IMR-90 (cell line): ENCODE measurements at regions not wholly inside any gene's neighbourhood (a gene's known extent, or its start where the extent isn't known, plus 50 kb on each side); places are given as distances from the start of the nearest gene placed in this dataset.

Experiments used
- ATAC-seq: fragments of 200-7000 bp; cut with Tn5 transposase; 2 replicates; pipeline ENCODE4 v1.9.1; 2020; ENCODE audit warnings: low read depth, mild to moderate bottlenecking, moderate library complexity
- BruUV-seq: library from RNA; stranded (reverse); fragments of 400-500 nt; replicated peaks from 2 replicates; lab custom pipeline; 2021; lab: Mats Ljungman, UMichigan
- CTCF ChIA-PET: fragments of 300-600 bp; formaldehyde crosslinking; extraction: SDS; loops from one replicate; lab custom pipeline; 2021; ENCODE audit warnings: antibody characterized with exemption; lab: Yijun Ruan, JAX
- POLR2A ChIA-PET: fragments of 300-600 bp; sonication (Branson Sonifier 250); formaldehyde crosslinking; loops from one replicate; lab custom pipeline; 2022; ENCODE audit warnings: antibody characterized with exemption; ENCODE audit not compliant: unreplicated experiment; lab: Charles Lee
- DNase-seq: peaks from one replicate; pipeline ENCODE4 v3.0.0; 2013
- H2AFZ ChIP-seq: replicated peaks from 2 replicates; pipeline ENCODE3; 2013; ENCODE audit warnings: low read length, mild to moderate bottlenecking; ENCODE audit not compliant: poor library complexity
- H2AK5ac ChIP-seq: 2 replicates; pipeline ENCODE4 v1.6.1; 2013; ENCODE audit warnings: low read depth, low read length, inconsistent platforms
- H2AK9ac ChIP-seq: replicated peaks from 2 replicates; pipeline ENCODE3; 2013; ENCODE audit warnings: mild to moderate bottlenecking, low read depth, low read length, moderate library complexity; ENCODE audit not compliant: poor library complexity
- H2BK120ac ChIP-seq: 2 replicates; pipeline ENCODE4 v1.6.1; 2013; ENCODE audit warnings: low read depth, low read length, inconsistent platforms
- H2BK15ac ChIP-seq: 3 replicates; pipeline ENCODE4 v1.6.1; 2013; ENCODE audit warnings: low read depth, low read length, inconsistent platforms
- H2BK20ac ChIP-seq: 2 replicates; pipeline ENCODE4 v1.6.1; 2013; ENCODE audit warnings: low read depth, mild to moderate bottlenecking, inconsistent platforms, low read length, moderate library complexity
- H2BK5ac ChIP-seq: 2 replicates; pipeline ENCODE4 v1.6.1; 2013; ENCODE audit warnings: mild to moderate bottlenecking, low read depth, low read length, inconsistent platforms; ENCODE audit not compliant: poor library complexity, severe bottlenecking
- H3K14ac ChIP-seq: replicated peaks from 2 replicates; pipeline ENCODE4 v1.6.1; 2013; ENCODE audit warnings: low read depth, low read length, inconsistent platforms
- H3K18ac ChIP-seq: 2 replicates; pipeline ENCODE4 v1.6.1; 2013; ENCODE audit warnings: low read depth, low read length, control low read depth
- H3K23ac ChIP-seq: 2 replicates; pipeline ENCODE4 v1.6.1; 2013; ENCODE audit warnings: low read depth, low read length, inconsistent platforms
- H3K27ac ChIP-seq: 2 replicates; pipeline ENCODE4 v1.5.1; 2013; ENCODE audit warnings: mild to moderate bottlenecking, control low read depth, low read length; ENCODE audit not compliant: insufficient read depth
- H3K27me3 ChIP-seq: 2 replicates; pipeline ENCODE4 v1.6.1; 2013; ENCODE audit warnings: low read length; ENCODE audit not compliant: control insufficient read depth, insufficient read depth
- H3K36me3 ChIP-seq: 2 replicates; pipeline ENCODE4 v1.6.1; 2013; ENCODE audit warnings: low read length, mixed read lengths; ENCODE audit not compliant: control insufficient read depth, insufficient read depth
- H3K4ac ChIP-seq: 2 replicates; pipeline ENCODE4 v1.6.1; 2013; ENCODE audit warnings: low read depth, low read length, inconsistent platforms
- H3K4me1 ChIP-seq: 2 replicates; pipeline ENCODE4 v1.6.1; 2013; ENCODE audit warnings: low read length, mixed read lengths; ENCODE audit not compliant: control insufficient read depth, insufficient read depth
- H3K4me2 ChIP-seq: 2 replicates; pipeline ENCODE4 v1.6.1; 2013; ENCODE audit warnings: low read depth, mild to moderate bottlenecking, control low read depth, low read length, moderate library complexity
- H3K4me3 ChIP-seq: 2 replicates; pipeline ENCODE4 v1.5.1; 2013; ENCODE audit warnings: low read depth, mild to moderate bottlenecking, control low read depth, low read length, moderate library complexity; ENCODE audit not compliant: insufficient read depth
- H3K56ac ChIP-seq: 2 replicates; pipeline ENCODE4 v1.6.1; 2013; ENCODE audit warnings: low read length, inconsistent platforms; ENCODE audit not compliant: insufficient read depth; ENCODE audit errors: extremely low read depth
- H3K79me1 ChIP-seq, 2 experiments: 2 replicates each; pipeline ENCODE4 v1.6.1; 2013; ENCODE audit warnings: low read length in 2 of 2, inconsistent platforms in 1 of 2, low read depth in 1 of 2
- H3K9ac ChIP-seq: 2 replicates; pipeline ENCODE4 v1.6.1; 2013; ENCODE audit warnings: low read depth, low read length, control low read depth
- H3K9me1 ChIP-seq: 2 replicates; pipeline ENCODE4 v1.6.1; 2013; ENCODE audit warnings: low read length, inconsistent platforms; ENCODE audit not compliant: insufficient read depth
- H3K9me3 ChIP-seq: 2 replicates; pipeline ENCODE4 v1.6.1; 2013; ENCODE audit warnings: low read length; ENCODE audit not compliant: control insufficient read depth, insufficient read depth
- H4K20me1 ChIP-seq: 2 replicates; pipeline ENCODE4 v1.6.1; 2013; ENCODE audit warnings: low read length, inconsistent platforms; ENCODE audit not compliant: insufficient read depth
- H4K5ac ChIP-seq: 2 replicates; pipeline ENCODE4 v1.6.1; 2013; ENCODE audit warnings: mild to moderate bottlenecking, low read depth, low read length, control low read depth
- H4K8ac ChIP-seq, 2 experiments: 2 replicates each; pipeline ENCODE4 v1.6.1; 2013; ENCODE audit warnings: low read depth in 2 of 2, low read length in 2 of 2, control low read depth in 1 of 2, inconsistent platforms in 1 of 2
- H4K91ac ChIP-seq: 2 replicates; pipeline ENCODE4 v1.6.1; 2013; ENCODE audit warnings: low read depth, low read length, inconsistent platforms; ENCODE audit not compliant: insufficient read depth
- BHLHE40 ChIP-seq: fragments of 150-350 bp; IDR thresholded peaks from 2 replicates; pipeline ENCODE4 v1.6.1; 2016; ENCODE audit warnings: mild to moderate bottlenecking, low read depth, low read length
- CEBPB ChIP-seq: IDR thresholded peaks from 2 replicates; pipeline ENCODE4 v1.6.1; 2012; ENCODE audit warnings: low read depth, low read length, improper control_type of control experiment
- CHD1 ChIP-seq: IDR thresholded peaks from 2 replicates; pipeline ENCODE4 v1.6.1; 2012; ENCODE audit warnings: low read depth, low read length, improper control_type of control experiment
- CTCF ChIP-seq: conservative IDR thresholded peaks from 2 replicates; pipeline ENCODE4 v1.5.1; 2012; ENCODE audit warnings: mild to moderate bottlenecking, low read depth, low read length, improper control_type of control experiment
- ELK1 ChIP-seq: fragments of 150-350 bp; IDR thresholded peaks from 2 replicates; pipeline ENCODE4 v1.6.1; 2016; ENCODE audit warnings: low read depth, mild to moderate bottlenecking, low read length, moderate library complexity, borderline replicate concordance
- FOS ChIP-seq: fragments of 150-350 bp; IDR thresholded peaks from 2 replicates; pipeline ENCODE4 v1.6.1; 2016; ENCODE audit warnings: low read depth, low read length
- MAFK ChIP-seq: IDR thresholded peaks from 2 replicates; pipeline ENCODE4 v1.6.1; 2012; ENCODE audit warnings: low read depth, low read length, improper control_type of control experiment
- MAZ ChIP-seq: IDR thresholded peaks from 2 replicates; pipeline ENCODE4 v1.6.1; 2012; ENCODE audit warnings: low read depth, mild to moderate bottlenecking, low read length, improper control_type of control experiment, moderate library complexity, borderline replicate concordance
- MXI1 ChIP-seq: IDR thresholded peaks from 2 replicates; pipeline ENCODE4 v1.6.1; 2012; ENCODE audit warnings: low read depth, mild to moderate bottlenecking, low read length, moderate library complexity, borderline replicate concordance
- NFE2L2 ChIP-seq: fragments of 150-350 bp; IDR thresholded peaks from 2 replicates; pipeline ENCODE4 v1.6.1; 2016; ENCODE audit warnings: low read depth, mild to moderate bottlenecking, low read length
- RAD21 ChIP-seq: IDR thresholded peaks from 2 replicates; pipeline ENCODE4 v1.6.1; 2012; ENCODE audit warnings: low read length, improper control_type of control experiment
- RFX5 ChIP-seq: IDR thresholded peaks from 2 replicates; pipeline ENCODE4 v1.8.0; 2012; ENCODE audit warnings: low read depth, mild to moderate bottlenecking, low read length, moderate library complexity
- SMC3 ChIP-seq: fragments of 150-350 bp; IDR thresholded peaks from 2 replicates; pipeline ENCODE4 v1.6.1; 2016; ENCODE audit warnings: low read depth, mild to moderate bottlenecking, antibody characterized with exemption, low read length, moderate library complexity
- WGBS, 2 experiments: methylation state at CpG; one replicate each; pipeline versions ENCODE4 v1.1.5 to v1.1.7; 2013; ENCODE audit warnings: missing lambda C conversion rate in 2 of 2; ENCODE audit not compliant: insufficient read length in 1 of 2; ENCODE audit errors: extremely low coverage in 2 of 2; 5-methylcytosine and 5-hydroxymethylcytosine counted together
- dilution Hi-C: fragments of 300-500 bp; cut with HindIII; formaldehyde crosslinking; loops from one replicate; pipeline ENCODE4 v1.14.3; 2018; ENCODE audit warnings: low sequenced_read_pairs; ENCODE audit not compliant: unreplicated experiment
- in situ Hi-C: fragments of 300-500 bp; cut with MboI; formaldehyde crosslinking; loops from 3 replicates; pipeline ENCODE4 v1.14.3; 2019; ENCODE audit warnings: low sequenced_read_pairs, inconsistent platforms, mixed read lengths
- intact Hi-C: fragments of 100-400 bp; cut with micrococcal nuclease; formaldehyde crosslinking; loops from 2 replicates; pipeline ENCODE4 v1.10.0; 2022

- Histone ChIP-seq H4K20me1 (no peaks in the 10 kb centered on the region), H3K9me1 (no peaks in the 10 kb centered on the region), H3K4ac (no peak overlapping the region), H3K79me1 (no peaks in the 10 kb centered on the region), H3K9ac (no peak overlapping the region), H2BK120ac (no peak overlapping the region), H4K5ac (no peak overlapping the region), H3K4me3 (no peak overlapping the region), H2AK9ac (no peak overlapping the region), H3K23ac (no peak overlapping the region), H2AFZ (no peak overlapping the region), H2BK5ac (no peak overlapping the region), H3K9me3 (no peaks in the 10 kb centered on the region), H4K91ac (no peak overlapping the region), H3K4me1 (no peaks in the 10 kb centered on the region), H2BK20ac (no peak overlapping the region), H3K56ac (no peak overlapping the region), H3K14ac (no peak overlapping the region), H3K36me3 (no peaks in the 10 kb centered on the region), H2AK5ac (no peak overlapping the region), H2BK15ac (no peak overlapping the region), H4K8ac (no peak overlapping the region), H3K27me3 (peaks cover 14% of the 10 kb centered on the region), H3K4me2 (no peak overlapping the region), H3K27ac (no peak overlapping the region), H3K18ac (no peak overlapping the region)
- ATAC-seq (no peak), DNase-seq (no peak)
- TF ChIP-seq MAFK = no peak
- no peak for TF ChIP-seq RFX5
- TF ChIP-seq NFE2L2 = no peak
- no peak for TF ChIP-seq FOS
- TF ChIP-seq RAD21 = no peak
- no peak for TF ChIP-seq BHLHE40
- no peak for TF ChIP-seq MXI1
- TF ChIP-seq CTCF = no peak
- no peak for TF ChIP-seq ELK1
- TF ChIP-seq MAZ = no peak
- no peak for TF ChIP-seq SMC3
- no peak for TF ChIP-seq CEBPB
- no peak for TF ChIP-seq CHD1
- BruUV-seq = no TSS peak
- dilution Hi-C loops (no loop called here), intact Hi-C loops (no loop called here), in situ Hi-C loops (loop anchor here (25.0 kb wide), 1 partner anchor 700 kb away; no protein-coding TSS in a partner anchor)
- CTCF ChIA-PET = no interaction called here
- POLR2A ChIA-PET = no interaction called here
- no CpG with 5 or more reads among the region's 2 CpGs for WGBS, 2 experiments
These were observed 140.4 kb downstream of the PSAT1 start for GRCh38 chr9:78437296-78437695.
